ENCODE measurements at regions not wholly inside any gene's neighbourhood (a gene's known extent, or its start where the extent isn't known, plus 50 kb on each side); places are given as distances from the start of the nearest gene placed in this dataset.
"Not testable (repeated sequence)": the region's sequence is repeated elsewhere in the genome, so short reads cannot be mapped to it uniquely, and the experiment has no call there.

- DNase-seq: no peak
- intact Hi-C loops (cut with DNase I): no loop called here
These were observed 66.0 kb downstream of the KBTBD8 start for GRCh38 chr3:67064105-67064504.

- intact Hi-C loops (cut with DNase I): no loop called here
- no peak for DNase-seq
These were observed 69.1 kb downstream of the KBTBD8 start for GRCh38 chr3:67067251-67067650.

- DNase-seq; intact Hi-C loops (cut with DNase I): not testable (repeated sequence)
These were observed 74.5 kb downstream of the KBTBD8 start for GRCh38 chr3:67072640-67073039.

- intact Hi-C loops (cut with DNase I): no loop called here
- DNase-seq: no peak
These were observed 75.7 kb downstream of the KBTBD8 start for GRCh38 chr3:67073812-67074211.

GRCh38 chr3:67075295-67075694 lies 77.2 kb downstream of the KBTBD8 start:
- intact Hi-C loops (cut with DNase I): no loop called here
- no peak for DNase-seq

GRCh38 chr3:67076607-67077006 lies 78.5 kb downstream of the KBTBD8 start:
- intact Hi-C loops (cut with DNase I): no loop called here
- DNase-seq: no peak

GRCh38 chr3:67077656-67078055 lies 79.5 kb downstream of the KBTBD8 start:
- intact Hi-C loops (cut with DNase I): no loop called here
- no peak for DNase-seq

GRCh38 chr3:67082533-67083024 lies 84.5 kb downstream of the KBTBD8 start:
- intact Hi-C loops (cut with DNase I): no loop called here
- no peak for DNase-seq

GRCh38 chr3:67083277-67083676 lies 85.2 kb downstream of the KBTBD8 start:
- intact Hi-C loops (cut with DNase I): no loop called here
- no peak for DNase-seq

GRCh38 chr3:67087788-67088187 lies 89.7 kb downstream of the KBTBD8 start:
- DNase-seq: no peak
- intact Hi-C loops (cut with DNase I): no loop called here

GRCh38 chr3:67090474-67090873 lies 92.4 kb downstream of the KBTBD8 start:
- intact Hi-C loops (cut with DNase I): no loop called here

GRCh38 chr3:67093305-67093704 lies 95.2 kb downstream of the KBTBD8 start:
- DNase-seq: no peak
- intact Hi-C loops (cut with DNase I): no loop called here

More at GRCh38 chr3:67090474-67090873, 92.4 kb downstream of the KBTBD8 start:
- DNase-seq: no peak

- DNase-seq: no peak
- intact Hi-C loops (cut with DNase I): no loop called here
These were observed 96.1 kb downstream of the KBTBD8 start for GRCh38 chr3:67094167-67094566.

- intact Hi-C loops (cut with DNase I): no loop called here
- no peak for DNase-seq
These were observed 96.7 kb downstream of the KBTBD8 start for GRCh38 chr3:67094774-67095173.

- DNase-seq: no peak
- intact Hi-C loops (cut with DNase I): no loop called here
These were observed 106.3 kb downstream of the KBTBD8 start for GRCh38 chr3:67104388-67104787.

- DNase-seq: no peak
- intact Hi-C loops (cut with DNase I): loop anchor here (5.0 kb wide), 1 partner anchor 1780 kb away; no protein-coding TSS in a partner anchor
These were observed 108.8 kb downstream of the KBTBD8 start for GRCh38 chr3:67106874-67107273.

- intact Hi-C loops (cut with DNase I): loop anchor here (5.0 kb wide), 1 partner anchor 1778 kb away; no protein-coding TSS in a partner anchor
- DNase-seq: peak in 7 of 42 donors; percentile 4 to 39 (median 12)
These were observed 111.6 kb downstream of the KBTBD8 start for GRCh38 chr3:67109651-67110204.

GRCh38 chr3:67113802-67114407 lies 115.8 kb downstream of the KBTBD8 start:
- intact Hi-C loops (cut with DNase I): no loop called here

GRCh38 chr3:67118122-67118521 lies 120.0 kb downstream of the KBTBD8 start:
- DNase-seq: no peak
- intact Hi-C loops (cut with DNase I): no loop called here

More at GRCh38 chr3:67113802-67114407, 115.8 kb downstream of the KBTBD8 start:
- peak; percentile 52 to 93 (median 84) for DNase-seq

GRCh38 chr3:67118635-67119034 lies 120.5 kb downstream of the KBTBD8 start:
- intact Hi-C loops (cut with DNase I): no loop called here
- DNase-seq: no peak

GRCh38 chr3:67123914-67124313 lies 125.8 kb downstream of the KBTBD8 start:
- DNase-seq: no peak
- intact Hi-C loops (cut with DNase I): no loop called here
